ENCODE measurements at regions not wholly inside any gene's neighbourhood (a gene's known extent, or its start where the extent isn't known, plus 50 kb on each side); places are given as distances from the start of the nearest gene placed in this dataset.

- DNase-seq, result no peak
- H3K9me3 Mint-ChIP-seq, result peaks cover 0 to 14% (median 1%) of the 10 kb centered on the region in 8 donors
- H3K27me3 ChIP-seq (ENCODE audit: insufficient read depth, low read length), result no peaks in the 10 kb centered on the region
- H3K4me1 Mint-ChIP-seq, result no peaks in the 10 kb centered on the region
- no peak overlapping the region for H3K4me3 ChIP-seq (ENCODE audit: low read length in 2 of 2)
- H3K27ac ChIP-seq (ENCODE audit: low read depth, low read length), result no peak overlapping the region
- no peaks in the 10 kb centered on the region for H3K36me3 Mint-ChIP-seq
- H3K27me3 Mint-ChIP-seq, result peaks cover 0 to 2% of the 10 kb centered on the region in 2 donors
- intact Hi-C loops (cut with micrococcal nuclease), result no loop called here
- H3K27ac Mint-ChIP-seq, result no peak overlapping the region
- ChIA-PET POLR2A (ENCODE audit: partially characterized antibody) (no interaction called here), CTCF (ENCODE audit: partially characterized antibody) (no interaction called here)
- no peaks in the 10 kb centered on the region for H3K36me3 ChIP-seq (ENCODE audit: insufficient read depth, low read length)
- no peaks in the 10 kb centered on the region for H3K9me3 ChIP-seq (ENCODE audit: control insufficient read depth in 1 of 2, low read length in 2 of 2)
- no peak overlapping the region for H3K4me3 Mint-ChIP-seq
- no peaks in the 10 kb centered on the region for H3K4me1 ChIP-seq (ENCODE audit: insufficient read depth, low read length)
These were observed 102.6 kb downstream of the LHFPL1 start for GRCh38 chrX:112577146-112577545.

GRCh38 chrX:112571388-112571787 is 108.3 kb downstream of the LHFPL1 start:
- no peak overlapping the region for H3K27ac ChIP-seq (ENCODE audit: low read depth, low read length)
- no peaks in the 10 kb centered on the region for H3K27me3 ChIP-seq (ENCODE audit: insufficient read depth, low read length)
- no peak overlapping the region for H3K4me3 ChIP-seq (ENCODE audit: low read length in 2 of 2)
- H3K27ac Mint-ChIP-seq, result no peak overlapping the region
- POLR2A ChIA-PET (ENCODE audit: partially characterized antibody), result no interaction called here
- CTCF ChIA-PET (ENCODE audit: partially characterized antibody), result no interaction called here
- no peaks in the 10 kb centered on the region for H3K27me3 Mint-ChIP-seq
- H3K36me3 ChIP-seq (ENCODE audit: insufficient read depth, low read length), result no peaks in the 10 kb centered on the region
- no peak for DNase-seq
- H3K9me3 Mint-ChIP-seq, result peaks cover 0 to 6% (median 1%) of the 10 kb centered on the region in 8 donors
- no peaks in the 10 kb centered on the region for H3K4me1 ChIP-seq (ENCODE audit: insufficient read depth, low read length)
- H3K4me3 Mint-ChIP-seq, result no peak overlapping the region
- intact Hi-C loops (cut with micrococcal nuclease), result no loop called here
- H3K4me1 Mint-ChIP-seq, result no peaks in the 10 kb centered on the region
- no peaks in the 10 kb centered on the region for H3K9me3 ChIP-seq (ENCODE audit: control insufficient read depth in 1 of 2, low read length in 2 of 2)
- H3K36me3 Mint-ChIP-seq, result no peaks in the 10 kb centered on the region

GRCh38 chrX:112555831-112556230 is 123.9 kb downstream of the LHFPL1 start:
- Histone ChIP-seq H3K4me1 (ENCODE audit: insufficient read depth, low read length) (no peaks in the 10 kb centered on the region), H3K27ac (ENCODE audit: low read depth, low read length) (no peak overlapping the region), H3K27me3 (ENCODE audit: insufficient read depth, low read length) (no peaks in the 10 kb centered on the region), H3K9me3 (ENCODE audit: control insufficient read depth in 1 of 2, low read length in 2 of 2) (no peaks in the 10 kb centered on the region), H3K4me3 (ENCODE audit: low read length in 2 of 2) (no peak overlapping the region), H3K36me3 (ENCODE audit: insufficient read depth, low read length) (no peaks in the 10 kb centered on the region)
- H3K36me3 Mint-ChIP-seq, result no peaks in the 10 kb centered on the region
- no peaks in the 10 kb centered on the region for H3K4me1 Mint-ChIP-seq
- peaks cover 0 to 3% of the 10 kb centered on the region in 2 donors for H3K27me3 Mint-ChIP-seq
- ChIA-PET CTCF (ENCODE audit: partially characterized antibody) (no interaction called here), POLR2A (ENCODE audit: partially characterized antibody) (no interaction called here)
- H3K9me3 Mint-ChIP-seq, result peaks cover 0 to 5% (median 0%) of the 10 kb centered on the region in 8 donors
- intact Hi-C loops (cut with micrococcal nuclease), result no loop called here
- H3K27ac Mint-ChIP-seq, result no peak overlapping the region
- H3K4me3 Mint-ChIP-seq, result no peak overlapping the region
- no peak for DNase-seq

GRCh38 chrX:112545051-112545450 is 134.7 kb downstream of the LHFPL1 start:
- Mint-ChIP-seq H3K27me3 (no peaks in the 10 kb centered on the region), H3K27ac (no peak overlapping the region), H3K36me3 (no peaks in the 10 kb centered on the region), H3K4me3 (no peak overlapping the region), H3K4me1 (no peaks in the 10 kb centered on the region), H3K9me3 (peaks cover 0 to 5% (median 0%) of the 10 kb centered on the region in 8 donors)
- Histone ChIP-seq H3K4me3 (ENCODE audit: low read length in 2 of 2) (no peak overlapping the region), H3K9me3 (ENCODE audit: control insufficient read depth in 1 of 2, low read length in 2 of 2) (no peaks in the 10 kb centered on the region), H3K36me3 (ENCODE audit: insufficient read depth, low read length) (no peaks in the 10 kb centered on the region), H3K27me3 (ENCODE audit: insufficient read depth, low read length) (no peaks in the 10 kb centered on the region), H3K4me1 (ENCODE audit: insufficient read depth, low read length) (no peaks in the 10 kb centered on the region), H3K27ac (ENCODE audit: low read depth, low read length) (no peak overlapping the region)
- no peak for DNase-seq
- ChIA-PET CTCF (ENCODE audit: partially characterized antibody) (no interaction called here), POLR2A (ENCODE audit: partially characterized antibody) (no interaction called here)
- intact Hi-C loops (cut with micrococcal nuclease), result no loop called here

- no peaks in the 10 kb centered on the region for H3K4me1 ChIP-seq (ENCODE audit: insufficient read depth, low read length)
- Mint-ChIP-seq H3K36me3 (no peaks in the 10 kb centered on the region), H3K4me3 (no peak overlapping the region), H3K27me3 (peaks cover 0 to 2% of the 10 kb centered on the region in 2 donors), H3K9me3 (peaks cover 0 to 5% (median 0%) of the 10 kb centered on the region in 8 donors), H3K27ac (no peak overlapping the region), H3K4me1 (no peaks in the 10 kb centered on the region)
- H3K27me3 ChIP-seq (ENCODE audit: insufficient read depth, low read length), result no peaks in the 10 kb centered on the region
- no peak for DNase-seq
- POLR2A ChIA-PET (ENCODE audit: partially characterized antibody), result no interaction called here
- H3K27ac ChIP-seq (ENCODE audit: low read depth, low read length), result no peak overlapping the region
- no peak overlapping the region for H3K4me3 ChIP-seq (ENCODE audit: low read length in 2 of 2)
- H3K36me3 ChIP-seq (ENCODE audit: insufficient read depth, low read length), result no peaks in the 10 kb centered on the region
- no peaks in the 10 kb centered on the region for H3K9me3 ChIP-seq (ENCODE audit: control insufficient read depth in 1 of 2, low read length in 2 of 2)
- intact Hi-C loops (cut with micrococcal nuclease), result no loop called here
- CTCF ChIA-PET (ENCODE audit: partially characterized antibody), result no interaction called here
These were observed 143.2 kb downstream of the LHFPL1 start for GRCh38 chrX:112536544-112536943.

- ChIA-PET POLR2A (ENCODE audit: partially characterized antibody) (no interaction called here), CTCF (ENCODE audit: partially characterized antibody) (no interaction called here)
- no peaks in the 10 kb centered on the region for H3K36me3 Mint-ChIP-seq
- no peak overlapping the region for H3K4me3 Mint-ChIP-seq
- intact Hi-C loops (cut with micrococcal nuclease), result no loop called here
- H3K27me3 Mint-ChIP-seq, result no peaks in the 10 kb centered on the region
- Histone ChIP-seq H3K4me3 (ENCODE audit: low read length in 2 of 2) (no peak overlapping the region), H3K9me3 (ENCODE audit: control insufficient read depth in 1 of 2, low read length in 2 of 2) (no peaks in the 10 kb centered on the region), H3K27me3 (ENCODE audit: insufficient read depth, low read length) (no peaks in the 10 kb centered on the region), H3K36me3 (ENCODE audit: insufficient read depth, low read length) (no peaks in the 10 kb centered on the region), H3K4me1 (ENCODE audit: insufficient read depth, low read length) (no peaks in the 10 kb centered on the region), H3K27ac (ENCODE audit: low read depth, low read length) (no peak overlapping the region)
- no peak overlapping the region for H3K27ac Mint-ChIP-seq
- DNase-seq, result no peak
- peaks cover 0 to 9% (median 0%) of the 10 kb centered on the region in 8 donors for H3K9me3 Mint-ChIP-seq
- H3K4me1 Mint-ChIP-seq, result no peaks in the 10 kb centered on the region
These were observed 151.8 kb downstream of the LHFPL1 start for GRCh38 chrX:112527903-112528302.

- ChIA-PET POLR2A (ENCODE audit: partially characterized antibody) (no interaction called here), CTCF (ENCODE audit: partially characterized antibody) (no interaction called here)
- no peaks in the 10 kb centered on the region for H3K9me3 ChIP-seq (ENCODE audit: control insufficient read depth in 1 of 2, low read length in 2 of 2)
- H3K4me1 ChIP-seq (ENCODE audit: insufficient read depth, low read length), result no peaks in the 10 kb centered on the region
- no peak overlapping the region for H3K27ac ChIP-seq (ENCODE audit: low read depth, low read length)
- H3K36me3 ChIP-seq (ENCODE audit: insufficient read depth, low read length), result no peaks in the 10 kb centered on the region
- no peak overlapping the region for H3K4me3 ChIP-seq (ENCODE audit: low read length in 2 of 2)
- Mint-ChIP-seq H3K4me1 (no peaks in the 10 kb centered on the region), H3K4me3 (no peak overlapping the region), H3K9me3 (peaks cover 0 to 9% (median 0%) of the 10 kb centered on the region in 8 donors), H3K27ac (no peak overlapping the region), H3K36me3 (no peaks in the 10 kb centered on the region), H3K27me3 (no peaks in the 10 kb centered on the region)
- no peaks in the 10 kb centered on the region for H3K27me3 ChIP-seq (ENCODE audit: insufficient read depth, low read length)
- DNase-seq, result no peak
- intact Hi-C loops (cut with micrococcal nuclease), result no loop called here
These were observed 158.1 kb downstream of the LHFPL1 start for GRCh38 chrX:112521676-112522075.

GRCh38 chrX:112520124-112520523 is 159.6 kb downstream of the LHFPL1 start:
- Histone ChIP-seq H3K9me3 (ENCODE audit: control insufficient read depth in 1 of 2, low read length in 2 of 2) (no peaks in the 10 kb centered on the region), H3K36me3 (ENCODE audit: insufficient read depth, low read length) (no peaks in the 10 kb centered on the region), H3K4me3 (ENCODE audit: low read length in 2 of 2) (no peak overlapping the region), H3K27me3 (ENCODE audit: insufficient read depth, low read length) (no peaks in the 10 kb centered on the region), H3K4me1 (ENCODE audit: insufficient read depth, low read length) (no peaks in the 10 kb centered on the region), H3K27ac (ENCODE audit: low read depth, low read length) (no peak overlapping the region)
- H3K4me3 Mint-ChIP-seq, result no peak overlapping the region
- no peak overlapping the region for H3K27ac Mint-ChIP-seq
- no peaks in the 10 kb centered on the region for H3K27me3 Mint-ChIP-seq
- no peaks in the 10 kb centered on the region for H3K36me3 Mint-ChIP-seq
- intact Hi-C loops (cut with micrococcal nuclease), result no loop called here
- no peaks in the 10 kb centered on the region for H3K4me1 Mint-ChIP-seq
- POLR2A ChIA-PET (ENCODE audit: partially characterized antibody), result no interaction called here
- H3K9me3 Mint-ChIP-seq, result peaks cover 0 to 8% (median 1%) of the 10 kb centered on the region in 8 donors
- CTCF ChIA-PET (ENCODE audit: partially characterized antibody), result no interaction called here
- DNase-seq, result no peak
